ENCODE measurements at regions not wholly inside any gene's neighbourhood (a gene's known extent, or its start where the extent isn't known, plus 50 kb on each side); places are given as distances from the start of the nearest gene placed in this dataset.

- TF ChIP-seq CTCF (conservative IDR thresholded peaks at IDR 0.05; ENCODE audit: low read depth, low read length) (no peak), EZH2 (IDR thresholded peaks at IDR 0.05; ENCODE audit: low read length, unreplicated experiment) (no peak)
Measured at GRCh38 chr3:94647131-94647530, 584.3 kb downstream of the NSUN3 start.

Measured in PC-3 (cell line).